ENCODE measurements at regions not wholly inside any gene's neighbourhood (a gene's known extent, or its start where the extent isn't known, plus 50 kb on each side); places are given as distances from the start of the nearest gene placed in this dataset.

- Histone ChIP-seq H3K27ac (ENCODE audit: low read depth in 1 of 2, low read length in 1 of 2) (no peak overlapping the region), H3K4me1 (ENCODE audit: control insufficient read depth in 2 of 2, insufficient read depth in 2 of 2, low read length in 2 of 2) (no peaks in the 10 kb centered on the region), H3K27me3 (ENCODE audit: control insufficient read depth in 2 of 2, insufficient read depth in 1 of 2, low read length in 1 of 2) (no peaks in the 10 kb centered on the region), H3K4me3 (ENCODE audit: low read length in 2 of 2) (no peak overlapping the region), H3K9me3 (ENCODE audit: control insufficient read depth in 2 of 2, insufficient read depth in 1 of 2, low read length in 1 of 2) (no peaks in the 10 kb centered on the region), H3K36me3 (ENCODE audit: control insufficient read depth in 2 of 2, insufficient read depth in 2 of 2, low read length in 1 of 2) (no peaks in the 10 kb centered on the region)
- 94% methylated on average over 6 of the region's 6 CpGs for WGBS
- DNase-seq (ENCODE audit: low read depth in 6 of 9, low spot score in 9 of 9): no peak
Measured at GRCh38 chr7:49261928-49262327, 337.6 kb downstream of the CDC14C start.

- no peak overlapping the region for H3K27ac ChIP-seq (ENCODE audit: low read depth in 1 of 2, low read length in 1 of 2)
- no peak overlapping the region for H3K4me3 ChIP-seq (ENCODE audit: low read length in 2 of 2)
- no peaks in the 10 kb centered on the region for H3K36me3 ChIP-seq (ENCODE audit: control insufficient read depth in 2 of 2, insufficient read depth in 2 of 2, low read length in 1 of 2)
- no peak for DNase-seq (ENCODE audit: low read depth in 6 of 9, low spot score in 9 of 9)
- WGBS: 80% methylated on average over 3 of the region's 3 CpGs
- no peaks in the 10 kb centered on the region for H3K4me1 ChIP-seq (ENCODE audit: control insufficient read depth in 2 of 2, insufficient read depth in 2 of 2, low read length in 2 of 2)
- H3K9me3 ChIP-seq (ENCODE audit: control insufficient read depth in 2 of 2, insufficient read depth in 1 of 2, low read length in 1 of 2): no peaks in the 10 kb centered on the region
- H3K27me3 ChIP-seq (ENCODE audit: control insufficient read depth in 2 of 2, insufficient read depth in 1 of 2, low read length in 1 of 2): no peaks in the 10 kb centered on the region
Measured at GRCh38 chr7:49264530-49264929, 340.2 kb downstream of the CDC14C start.

GRCh38 chr7:49273897-49274296, 349.6 kb downstream of the CDC14C start:
- no peaks in the 10 kb centered on the region for H3K36me3 ChIP-seq (ENCODE audit: control insufficient read depth in 2 of 2, insufficient read depth in 2 of 2, low read length in 1 of 2)
- no peaks in the 10 kb centered on the region for H3K4me1 ChIP-seq (ENCODE audit: control insufficient read depth in 2 of 2, insufficient read depth in 2 of 2, low read length in 2 of 2)
- H3K9me3 ChIP-seq (ENCODE audit: control insufficient read depth in 2 of 2, insufficient read depth in 1 of 2, low read length in 1 of 2): no peaks in the 10 kb centered on the region
- DNase-seq (ENCODE audit: low read depth in 6 of 9, low spot score in 9 of 9): no peak
- H3K27ac ChIP-seq (ENCODE audit: low read depth in 1 of 2, low read length in 1 of 2): no peak overlapping the region
- H3K4me3 ChIP-seq (ENCODE audit: low read length in 2 of 2): no peak overlapping the region
- no peaks in the 10 kb centered on the region for H3K27me3 ChIP-seq (ENCODE audit: control insufficient read depth in 2 of 2, insufficient read depth in 1 of 2, low read length in 1 of 2)
- 80% methylated on average over 1 of the region's 1 CpG for WGBS

GRCh38 chr7:49279891-49280290, 355.5 kb downstream of the CDC14C start:
- DNase-seq (ENCODE audit: low read depth in 6 of 9, low spot score in 9 of 9): no peak
- WGBS: 79% methylated on average over 2 of the region's 2 CpGs

GRCh38 chr7:49287653-49288052, 363.3 kb downstream of the CDC14C start:
- no peaks in the 10 kb centered on the region for H3K36me3 ChIP-seq (ENCODE audit: control insufficient read depth in 2 of 2, insufficient read depth in 2 of 2, low read length in 1 of 2)
- whole genome bisulfite sequencing: 98% methylated on average over 2 of the region's 2 CpGs
- H3K4me3 ChIP-seq (ENCODE audit: low read length in 2 of 2): no peak overlapping the region
- H3K27ac ChIP-seq (ENCODE audit: low read depth in 1 of 2, low read length in 1 of 2): no peak overlapping the region
- no peaks in the 10 kb centered on the region for H3K9me3 ChIP-seq (ENCODE audit: control insufficient read depth in 2 of 2, insufficient read depth in 1 of 2, low read length in 1 of 2)
- no peaks in the 10 kb centered on the region for H3K27me3 ChIP-seq (ENCODE audit: control insufficient read depth in 2 of 2, insufficient read depth in 1 of 2, low read length in 1 of 2)
- no peaks in the 10 kb centered on the region for H3K4me1 ChIP-seq (ENCODE audit: control insufficient read depth in 2 of 2, insufficient read depth in 2 of 2, low read length in 2 of 2)
- no peak for DNase-seq (ENCODE audit: low read depth in 6 of 9, low spot score in 9 of 9)

More at GRCh38 chr7:49279891-49280290, 355.5 kb downstream of the CDC14C start:
- Histone ChIP-seq H3K9me3 (ENCODE audit: control insufficient read depth in 2 of 2, insufficient read depth in 1 of 2, low read length in 1 of 2) (no peaks in the 10 kb centered on the region), H3K36me3 (ENCODE audit: control insufficient read depth in 2 of 2, insufficient read depth in 2 of 2, low read length in 1 of 2) (no peaks in the 10 kb centered on the region), H3K27ac (ENCODE audit: low read depth in 1 of 2, low read length in 1 of 2) (no peak overlapping the region), H3K27me3 (ENCODE audit: control insufficient read depth in 2 of 2, insufficient read depth in 1 of 2, low read length in 1 of 2) (no peaks in the 10 kb centered on the region), H3K4me3 (ENCODE audit: low read length in 2 of 2) (no peak overlapping the region), H3K4me1 (ENCODE audit: control insufficient read depth in 2 of 2, insufficient read depth in 2 of 2, low read length in 2 of 2) (no peaks in the 10 kb centered on the region)

GRCh38 chr7:49294611-49295010, 370.3 kb downstream of the CDC14C start:
- Histone ChIP-seq H3K27me3 (ENCODE audit: control insufficient read depth in 2 of 2, insufficient read depth in 1 of 2, low read length in 1 of 2) (no peaks in the 10 kb centered on the region), H3K36me3 (ENCODE audit: control insufficient read depth in 2 of 2, insufficient read depth in 2 of 2, low read length in 1 of 2) (no peaks in the 10 kb centered on the region), H3K4me3 (ENCODE audit: low read length in 2 of 2) (no peak overlapping the region), H3K27ac (ENCODE audit: low read depth in 1 of 2, low read length in 1 of 2) (no peak overlapping the region), H3K4me1 (ENCODE audit: control insufficient read depth in 2 of 2, insufficient read depth in 2 of 2, low read length in 2 of 2) (no peaks in the 10 kb centered on the region), H3K9me3 (ENCODE audit: control insufficient read depth in 2 of 2, insufficient read depth in 1 of 2, low read length in 1 of 2) (no peaks in the 10 kb centered on the region)
- no peak for DNase-seq (ENCODE audit: low read depth in 6 of 9, low spot score in 9 of 9)
- WGBS: 93% methylated on average over 4 of the region's 4 CpGs

- no peak overlapping the region for H3K27ac ChIP-seq (ENCODE audit: low read depth in 1 of 2, low read length in 1 of 2)
- no peak overlapping the region for H3K4me3 ChIP-seq (ENCODE audit: low read length in 2 of 2)
- WGBS: 48% methylated on average over 1 of the region's 1 CpG
- H3K9me3 ChIP-seq (ENCODE audit: control insufficient read depth in 2 of 2, insufficient read depth in 1 of 2, low read length in 1 of 2): no peaks in the 10 kb centered on the region
- no peak for DNase-seq (ENCODE audit: low read depth in 6 of 9, low spot score in 9 of 9)
- no peaks in the 10 kb centered on the region for H3K36me3 ChIP-seq (ENCODE audit: control insufficient read depth in 2 of 2, insufficient read depth in 2 of 2, low read length in 1 of 2)
- no peaks in the 10 kb centered on the region for H3K4me1 ChIP-seq (ENCODE audit: control insufficient read depth in 2 of 2, insufficient read depth in 2 of 2, low read length in 2 of 2)
- no peaks in the 10 kb centered on the region for H3K27me3 ChIP-seq (ENCODE audit: control insufficient read depth in 2 of 2, insufficient read depth in 1 of 2, low read length in 1 of 2)
Measured at GRCh38 chr7:49295146-49295545, 370.8 kb downstream of the CDC14C start.

GRCh38 chr7:49297958-49298357, 373.6 kb downstream of the CDC14C start:
- WGBS: 67% methylated on average over 1 of the region's 1 CpG

GRCh38 chr7:49308787-49309186, 384.4 kb downstream of the CDC14C start:
- H3K27ac ChIP-seq (ENCODE audit: low read depth in 1 of 2, low read length in 1 of 2): no peak overlapping the region
- no peaks in the 10 kb centered on the region for H3K9me3 ChIP-seq (ENCODE audit: control insufficient read depth in 2 of 2, insufficient read depth in 1 of 2, low read length in 1 of 2)
- H3K36me3 ChIP-seq (ENCODE audit: control insufficient read depth in 2 of 2, insufficient read depth in 2 of 2, low read length in 1 of 2): no peaks in the 10 kb centered on the region
- no peaks in the 10 kb centered on the region for H3K4me1 ChIP-seq (ENCODE audit: control insufficient read depth in 2 of 2, insufficient read depth in 2 of 2, low read length in 2 of 2)
- no peak for DNase-seq (ENCODE audit: low read depth in 6 of 9, low spot score in 9 of 9)
- no peak overlapping the region for H3K4me3 ChIP-seq (ENCODE audit: low read length in 2 of 2)
- WGBS: 82% methylated on average over 2 of the region's 2 CpGs
- H3K27me3 ChIP-seq (ENCODE audit: control insufficient read depth in 2 of 2, insufficient read depth in 1 of 2, low read length in 1 of 2): no peaks in the 10 kb centered on the region

More at GRCh38 chr7:49297958-49298357, 373.6 kb downstream of the CDC14C start:
- Histone ChIP-seq H3K9me3 (ENCODE audit: control insufficient read depth in 2 of 2, insufficient read depth in 1 of 2, low read length in 1 of 2) (no peaks in the 10 kb centered on the region), H3K4me1 (ENCODE audit: control insufficient read depth in 2 of 2, insufficient read depth in 2 of 2, low read length in 2 of 2) (no peaks in the 10 kb centered on the region), H3K27ac (ENCODE audit: low read depth in 1 of 2, low read length in 1 of 2) (no peak overlapping the region), H3K36me3 (ENCODE audit: control insufficient read depth in 2 of 2, insufficient read depth in 2 of 2, low read length in 1 of 2) (no peaks in the 10 kb centered on the region), H3K27me3 (ENCODE audit: control insufficient read depth in 2 of 2, insufficient read depth in 1 of 2, low read length in 1 of 2) (no peaks in the 10 kb centered on the region), H3K4me3 (ENCODE audit: low read length in 2 of 2) (no peak overlapping the region)
- no peak for DNase-seq (ENCODE audit: low read depth in 6 of 9, low spot score in 9 of 9)

- Histone ChIP-seq H3K4me3 (ENCODE audit: low read length in 2 of 2) (no peak overlapping the region), H3K9me3 (ENCODE audit: control insufficient read depth in 2 of 2, insufficient read depth in 1 of 2, low read length in 1 of 2) (no peaks in the 10 kb centered on the region), H3K4me1 (ENCODE audit: control insufficient read depth in 2 of 2, insufficient read depth in 2 of 2, low read length in 2 of 2) (no peaks in the 10 kb centered on the region), H3K36me3 (ENCODE audit: control insufficient read depth in 2 of 2, insufficient read depth in 2 of 2, low read length in 1 of 2) (no peaks in the 10 kb centered on the region), H3K27me3 (ENCODE audit: control insufficient read depth in 2 of 2, insufficient read depth in 1 of 2, low read length in 1 of 2) (no peaks in the 10 kb centered on the region), H3K27ac (ENCODE audit: low read depth in 1 of 2, low read length in 1 of 2) (no peak overlapping the region)
- DNase-seq (ENCODE audit: low read depth in 6 of 9, low spot score in 9 of 9): no peak
- 94% methylated on average over 4 of the region's 4 CpGs for WGBS
Measured at GRCh38 chr7:49320083-49320482, 395.7 kb downstream of the CDC14C start.

Measured in thymus (tissue), 11 donors.